ENCODE measurements at regions not wholly inside any gene's neighbourhood (a gene's known extent, or its start where the extent isn't known, plus 50 kb on each side); places are given as distances from the start of the nearest gene placed in this dataset.

- Histone ChIP-seq H3K27ac (no peak overlapping the region), H3K4me3 (no peak overlapping the region), H3K4me1 (no peaks in the 10 kb centered on the region), H3K36me3 (no peaks in the 10 kb centered on the region), H3K9me3 (peaks cover 0 to 2% (median 0%) of the 10 kb centered on the region in 4 donors), H3K27me3 (no peaks in the 10 kb centered on the region)
- WGBS, 2 donors: 50 to 56% methylated on average over 2 of the region's 2 CpGs
- TF ChIP-seq CTCF (IDR thresholded peaks at IDR 0.05) (no peak), EP300 (IDR thresholded peaks at IDR 0.05) (no peak), POLR2A (IDR thresholded peaks at IDR 0.05) (no peak)
- no peak for DNase-seq (ENCODE audit: low spot score in 2 of 2)
These were observed 292.1 kb downstream of the CGGBP1 start for GRCh38 chr3:87766721-87767120.

GRCh38 chr3:87765256-87765655 is 293.5 kb downstream of the CGGBP1 start:
- Histone ChIP-seq H3K9me3 (peaks cover 0 to 4% (median 0%) of the 10 kb centered on the region in 4 donors), H3K36me3 (no peaks in the 10 kb centered on the region), H3K27me3 (no peaks in the 10 kb centered on the region), H3K4me1 (no peaks in the 10 kb centered on the region), H3K27ac (no peak overlapping the region), H3K4me3 (no peak overlapping the region)
- WGBS, 2 donors: 81 to 85% methylated on average over 3 of the region's 3 CpGs
- TF ChIP-seq CTCF (IDR thresholded peaks at IDR 0.05) (no peak), EP300 (IDR thresholded peaks at IDR 0.05) (no peak), POLR2A (IDR thresholded peaks at IDR 0.05) (no peak)
- no peak for DNase-seq (ENCODE audit: low spot score in 2 of 2)

DNA sequence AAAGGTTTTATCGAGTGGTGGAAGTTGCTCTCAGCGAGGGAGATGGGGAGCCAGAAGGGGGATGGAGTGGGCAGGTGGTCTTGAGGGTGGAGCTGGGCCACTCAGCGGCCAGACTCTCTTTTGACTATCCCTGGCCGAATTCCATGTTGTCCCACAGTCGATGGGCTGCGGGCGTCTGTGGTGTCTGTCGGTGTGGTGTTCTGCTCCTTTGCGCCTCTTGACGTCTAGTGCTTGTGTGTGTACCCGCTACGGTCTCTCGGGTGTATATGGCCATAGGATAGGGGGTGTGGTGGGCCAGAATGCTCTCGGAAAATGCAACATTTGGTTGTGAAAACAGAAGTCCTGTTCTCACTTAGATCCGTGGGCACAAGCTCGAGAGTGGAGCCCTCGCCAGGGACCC is 297.0 kb downstream of the CGGBP1 start:
- no peak for DNase-seq (ENCODE audit: low spot score in 2 of 2)
- Histone ChIP-seq H3K27ac (no peak overlapping the region), H3K9me3 (peaks cover 0 to 4% (median 0%) of the 10 kb centered on the region in 4 donors), H3K4me3 (no peak overlapping the region), H3K27me3 (no peaks in the 10 kb centered on the region), H3K36me3 (no peaks in the 10 kb centered on the region), H3K4me1 (no peaks in the 10 kb centered on the region)
- WGBS, 2 donors: 95 to 96% methylated on average over 17 of the region's 17 CpGs
- TF ChIP-seq EP300 (IDR thresholded peaks at IDR 0.05) (no peak), POLR2A (IDR thresholded peaks at IDR 0.05) (no peak), CTCF (IDR thresholded peaks at IDR 0.05) (no peak)

DNA sequence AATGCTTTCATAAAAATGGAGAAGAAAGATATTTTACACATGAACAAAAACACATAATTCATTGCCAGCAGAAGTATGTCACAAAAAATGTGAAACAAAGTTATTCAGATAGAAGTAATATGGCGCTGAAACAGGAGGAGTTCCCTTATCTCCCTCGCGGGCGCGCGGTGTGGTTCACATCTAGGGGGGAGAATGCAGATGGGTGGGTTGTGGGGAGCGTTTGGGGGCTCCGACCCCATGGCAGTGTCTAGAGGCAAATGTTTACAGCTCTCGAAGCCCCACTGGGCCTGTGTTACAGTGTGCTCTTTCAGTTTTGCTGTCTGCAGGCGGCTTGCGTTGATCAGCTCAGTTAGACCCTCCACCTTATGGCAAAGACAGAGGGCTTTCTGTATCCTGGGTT is 297.5 kb downstream of the CGGBP1 start:
- Histone ChIP-seq H3K27ac (no peak overlapping the region), H3K4me1 (no peaks in the 10 kb centered on the region), H3K36me3 (no peaks in the 10 kb centered on the region), H3K9me3 (peaks cover 0 to 4% (median 0%) of the 10 kb centered on the region in 4 donors), H3K27me3 (no peaks in the 10 kb centered on the region), H3K4me3 (no peak overlapping the region)
- 92 to 94% methylated on average over 11 of the region's 11 CpGs for WGBS, 2 donors
- no peak for DNase-seq (ENCODE audit: low spot score in 2 of 2)
- TF ChIP-seq POLR2A (IDR thresholded peaks at IDR 0.05) (no peak), EP300 (IDR thresholded peaks at IDR 0.05) (no peak), CTCF (IDR thresholded peaks at IDR 0.05) (no peak)

DNA sequence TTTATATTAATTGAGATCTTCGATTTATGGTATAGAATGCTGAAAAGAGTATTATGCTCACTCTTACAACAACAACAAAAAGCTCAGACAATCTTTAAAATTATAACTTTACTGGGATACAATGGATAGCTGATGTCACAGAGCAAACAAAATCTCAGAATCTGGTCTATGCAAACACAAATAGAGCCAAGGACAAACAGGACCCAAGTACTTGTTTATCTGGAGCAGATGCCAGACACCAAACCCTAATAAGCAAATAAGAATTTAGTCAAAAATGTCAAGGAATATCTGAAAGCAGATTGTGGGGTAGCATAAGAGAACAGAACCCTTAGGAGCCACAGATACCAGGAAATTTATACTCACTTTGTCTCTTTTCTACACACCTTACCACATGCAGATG is 302.2 kb downstream of the CGGBP1 start:
- Histone ChIP-seq H3K4me1 (no peaks in the 10 kb centered on the region), H3K4me3 (no peak overlapping the region), H3K9me3 (peaks cover 0 to 8% (median 0%) of the 10 kb centered on the region in 4 donors), H3K27me3 (no peaks in the 10 kb centered on the region), H3K36me3 (no peaks in the 10 kb centered on the region), H3K27ac (no peak overlapping the region)
- TF ChIP-seq POLR2A (IDR thresholded peaks at IDR 0.05): no peak
- no peak for TF ChIP-seq CTCF (IDR thresholded peaks at IDR 0.05)
- WGBS, 2 donors: 79 to 88% methylated on average over 1 of the region's 1 CpG
- DNase-seq (ENCODE audit: low spot score in 2 of 2): no peak
